HG03064 (cell line): ENCODE measurements at regions not wholly inside any gene's neighbourhood (a gene's known extent, or its start where the extent isn't known, plus 50 kb on each side); places are given as distances from the start of the nearest gene placed in this dataset.

Experiments
- ATAC-seq: cut with Tn5 transposase; IDR thresholded peaks from one replicate; pipeline ENCODE4 v1.9.1; 2021; ENCODE audit warnings: low read depth; ENCODE audit not compliant: unreplicated experiment

GRCh38 chr15:39131609-39132008 lies 449.3 kb upstream of the THBS1 start:
- ATAC-seq: no peak

GRCh38 chr15:39132070-39132469 lies 448.8 kb upstream of the THBS1 start:
- no peak for ATAC-seq

GRCh38 chr15:39132954-39133600 lies 447.8 kb upstream of the THBS1 start:
- no peak for ATAC-seq

DNA sequence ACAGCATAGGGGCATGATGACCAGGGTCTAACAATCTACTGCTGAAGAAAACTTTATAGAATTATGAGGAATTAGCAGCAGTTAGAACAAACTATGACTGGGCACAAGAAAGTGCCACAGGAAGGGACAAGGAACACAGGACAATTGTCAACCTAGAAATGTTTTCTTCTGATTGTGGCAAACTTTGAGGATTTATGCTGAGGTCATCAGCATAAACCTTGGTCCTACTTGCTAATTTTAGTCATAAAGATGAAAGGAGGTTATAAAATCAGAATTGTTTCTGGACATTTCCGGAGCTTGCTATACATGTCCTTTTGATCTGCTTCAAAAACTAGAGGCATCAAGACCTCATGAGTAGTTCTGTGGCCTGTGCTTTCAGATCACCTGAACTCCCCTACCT lies 446.6 kb upstream of the THBS1 start:
- ATAC-seq: no peak

- no peak for ATAC-seq
Observed at GRCh38 chr15:39135989-39136388, 444.9 kb upstream of the THBS1 start.

DNA sequence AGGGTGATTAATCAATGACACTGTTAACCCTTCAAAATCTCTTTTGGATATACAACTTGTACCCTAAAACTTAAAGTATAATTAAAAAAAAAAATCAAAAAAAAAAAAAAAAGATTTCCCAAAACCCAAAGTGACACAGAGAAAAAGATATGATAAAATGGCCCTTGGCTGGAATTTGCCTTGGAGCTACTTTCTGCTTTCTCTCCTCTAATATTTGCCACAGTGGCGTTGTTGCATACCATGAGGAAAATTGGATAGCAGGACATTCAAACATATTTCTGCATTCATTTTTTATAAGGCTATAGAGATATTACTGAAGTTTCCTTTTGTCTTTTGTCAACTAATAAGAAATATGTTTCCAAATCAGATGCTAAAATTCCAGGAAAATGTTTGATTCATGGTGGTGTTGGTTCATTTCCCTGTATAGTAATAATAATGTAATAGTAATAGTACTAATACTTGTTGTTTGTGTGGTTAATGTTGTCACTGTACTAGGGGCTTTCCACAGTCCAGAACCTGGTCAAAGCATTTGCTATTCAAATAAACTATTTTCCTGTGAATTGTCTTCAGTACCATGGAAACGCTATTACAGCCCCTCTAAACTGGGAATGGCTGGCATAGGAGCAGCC lies 441.3 kb upstream of the THBS1 start:
- ATAC-seq: no peak

DNA sequence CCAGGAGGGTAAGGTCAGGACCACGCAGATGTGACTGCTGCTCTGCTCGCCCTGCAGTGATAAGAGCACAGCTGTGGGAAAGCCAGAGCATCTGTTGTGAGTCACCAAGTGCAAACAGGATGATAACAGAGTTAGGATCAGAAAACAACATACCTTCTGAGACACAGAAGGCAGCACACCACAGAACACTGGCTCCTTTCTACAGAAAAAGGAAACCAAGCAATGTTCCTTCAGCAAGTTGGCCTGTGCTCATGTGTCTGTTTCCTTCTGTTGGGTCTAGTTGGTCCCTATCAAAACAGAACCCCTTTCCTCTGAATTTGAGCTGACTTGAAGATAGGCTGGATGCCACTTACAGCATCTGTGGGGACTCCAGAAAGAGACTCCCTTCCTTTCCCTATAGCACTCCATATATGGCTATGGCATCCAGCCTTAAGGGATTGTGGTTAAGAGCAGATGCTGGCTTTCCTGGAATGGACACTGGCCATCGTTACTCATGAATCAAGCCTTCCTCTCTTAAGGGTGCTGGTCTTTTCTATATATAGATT lies 440.7 kb upstream of the THBS1 start:
- ATAC-seq: no peak

- ATAC-seq: no peak
Observed at GRCh38 chr15:39142500-39142899, 438.4 kb upstream of the THBS1 start.

- no peak for ATAC-seq
Observed at GRCh38 chr15:39143479-39143878, 437.4 kb upstream of the THBS1 start.

DNA sequence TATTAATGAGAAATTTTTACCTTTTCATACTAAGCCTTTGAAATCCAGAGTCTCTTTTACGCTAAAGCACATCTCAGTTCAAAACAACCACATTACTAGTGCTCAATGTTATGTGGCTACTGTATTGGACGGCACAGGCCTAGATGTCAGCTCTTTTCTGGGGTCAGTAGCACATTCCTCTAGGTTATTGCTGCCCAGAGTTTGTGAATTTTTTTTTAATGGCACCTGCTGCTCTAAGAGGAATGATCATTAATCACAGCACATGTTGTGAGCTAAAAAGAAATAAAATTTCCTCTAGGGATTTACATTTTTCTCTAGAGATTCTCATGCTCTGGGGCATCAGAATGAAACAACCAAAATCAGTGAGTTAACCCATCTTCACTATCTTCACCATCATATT lies 436.8 kb upstream of the THBS1 start:
- no peak for ATAC-seq

- no peak for ATAC-seq
Observed at GRCh38 chr15:39144613-39145499, 436.0 kb upstream of the THBS1 start.

DNA sequence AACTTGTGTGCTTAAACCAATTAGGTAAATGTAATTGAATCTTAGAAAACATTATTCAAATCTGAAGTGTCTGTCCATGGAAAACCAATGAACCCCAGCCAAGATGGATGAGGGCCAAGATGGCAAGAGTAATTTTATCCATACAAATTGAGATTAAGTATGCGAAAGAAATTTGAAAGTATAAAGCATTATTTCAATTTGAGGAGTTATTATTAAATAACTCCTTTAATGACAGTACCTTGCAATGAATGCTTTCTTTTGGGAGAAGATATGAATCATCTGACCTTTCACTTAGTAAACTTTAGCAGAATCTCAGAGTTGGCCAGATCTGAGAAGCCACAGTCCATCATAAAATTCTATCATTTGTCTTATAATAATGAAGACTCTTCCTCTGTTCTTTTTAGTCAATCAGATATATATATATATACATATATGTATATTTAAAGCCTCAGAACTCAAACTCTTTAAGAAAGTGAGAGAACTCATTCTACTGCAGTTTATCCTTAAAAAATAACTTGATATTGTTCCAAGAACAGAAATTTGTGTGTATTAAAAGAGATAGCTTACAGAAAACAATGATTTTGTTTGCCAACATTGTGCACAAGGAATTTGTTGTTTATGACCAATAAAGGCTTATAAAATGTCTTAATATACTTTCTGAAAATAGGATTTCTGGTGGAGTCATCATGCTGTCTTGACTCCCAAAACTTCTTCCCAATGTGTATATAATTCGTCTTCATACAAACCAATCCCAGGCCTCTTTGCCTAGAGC lies 434.8 kb upstream of the THBS1 start:
- ATAC-seq: no peak

- ATAC-seq: no peak
Observed at GRCh38 chr15:39149636-39150150, 431.2 kb upstream of the THBS1 start.

GRCh38 chr15:39151545-39151944 lies 429.3 kb upstream of the THBS1 start:
- ATAC-seq: no peak

DNA sequence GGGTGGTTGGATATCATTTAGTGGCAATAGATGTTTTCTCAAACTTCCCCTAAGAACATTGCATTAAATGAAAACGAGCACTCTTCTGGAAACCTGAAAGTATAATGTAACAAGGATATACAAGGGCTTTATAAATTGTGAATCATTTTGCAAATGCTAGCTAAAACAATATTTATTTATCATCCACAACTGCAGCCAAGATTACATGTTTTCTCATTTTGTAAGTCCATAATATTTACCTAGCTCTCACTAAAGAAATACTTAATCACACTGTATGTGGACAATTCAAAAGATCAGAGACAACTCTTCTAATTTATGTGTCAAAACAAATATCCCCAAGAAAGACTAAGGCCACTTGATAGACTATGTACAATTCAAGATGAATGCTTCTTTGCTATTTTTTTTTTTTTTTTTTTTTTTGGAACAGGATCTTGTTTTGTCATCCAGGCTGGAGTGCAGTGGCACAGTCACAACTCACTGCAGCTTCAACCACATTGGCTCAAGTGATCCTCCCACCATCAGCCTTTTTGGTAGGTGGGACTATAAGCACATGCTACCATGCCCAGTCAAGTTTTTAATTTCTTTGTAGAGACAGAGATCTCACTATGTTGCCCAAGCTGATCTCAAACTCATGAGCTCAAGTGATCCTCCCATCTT lies 427.7 kb upstream of the THBS1 start:
- no peak for ATAC-seq

GRCh38 chr15:39153716-39154115 lies 427.2 kb upstream of the THBS1 start:
- no peak for ATAC-seq

- no peak for ATAC-seq
Observed at GRCh38 chr15:39154227-39154638, 426.6 kb upstream of the THBS1 start.

DNA sequence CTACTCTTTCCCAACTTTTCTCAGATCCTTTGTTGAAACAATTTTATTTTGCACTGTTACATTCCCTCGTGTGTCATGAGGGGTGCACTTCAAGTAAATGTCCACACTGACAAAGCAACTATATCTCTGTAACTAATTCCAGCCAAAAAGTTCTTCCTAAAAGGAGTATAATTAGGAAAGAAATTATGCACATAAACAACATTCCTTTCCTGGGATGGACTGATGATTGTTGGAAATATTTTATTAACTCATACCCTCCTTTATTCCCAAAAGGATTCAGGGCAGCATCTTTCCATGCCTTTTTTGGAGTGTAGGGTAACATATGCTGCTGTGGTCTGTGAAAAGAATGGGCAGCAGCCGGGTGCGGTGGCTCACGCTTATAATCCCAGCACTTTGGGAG lies 426.1 kb upstream of the THBS1 start:
- ATAC-seq: no peak

DNA sequence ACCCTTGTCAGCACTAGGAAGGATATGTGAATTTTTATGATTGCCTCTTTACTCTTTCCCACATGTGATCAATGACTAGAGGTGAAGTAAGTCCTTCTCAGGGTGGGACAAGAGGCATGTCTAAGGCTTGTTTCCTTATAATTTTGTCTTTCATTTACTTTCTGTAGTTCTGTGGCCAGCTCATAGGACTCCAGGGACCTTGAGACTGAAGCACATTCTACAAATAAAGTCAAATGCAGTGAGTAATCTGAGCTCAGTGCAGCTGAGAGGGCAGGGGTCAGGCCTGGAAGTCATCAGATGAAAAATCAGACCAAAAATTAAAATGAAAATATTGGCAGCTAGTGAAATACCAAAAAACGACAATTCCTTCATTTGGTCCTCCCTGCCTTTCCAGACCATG lies 424.7 kb upstream of the THBS1 start:
- ATAC-seq: no peak
